HG02610 (cell line): ENCODE measurements at regions not wholly inside any gene's neighbourhood (a gene's known extent, or its start where the extent isn't known, plus 50 kb on each side); places are given as distances from the start of the nearest gene placed in this dataset.

Experiments used
- ATAC-seq: cut with Tn5 transposase; IDR thresholded peaks from one replicate; pipeline ENCODE4 v1.9.1; 2021; ENCODE audit warnings: mild to moderate bottlenecking, moderate library complexity; ENCODE audit not compliant: unreplicated experiment

DNA sequence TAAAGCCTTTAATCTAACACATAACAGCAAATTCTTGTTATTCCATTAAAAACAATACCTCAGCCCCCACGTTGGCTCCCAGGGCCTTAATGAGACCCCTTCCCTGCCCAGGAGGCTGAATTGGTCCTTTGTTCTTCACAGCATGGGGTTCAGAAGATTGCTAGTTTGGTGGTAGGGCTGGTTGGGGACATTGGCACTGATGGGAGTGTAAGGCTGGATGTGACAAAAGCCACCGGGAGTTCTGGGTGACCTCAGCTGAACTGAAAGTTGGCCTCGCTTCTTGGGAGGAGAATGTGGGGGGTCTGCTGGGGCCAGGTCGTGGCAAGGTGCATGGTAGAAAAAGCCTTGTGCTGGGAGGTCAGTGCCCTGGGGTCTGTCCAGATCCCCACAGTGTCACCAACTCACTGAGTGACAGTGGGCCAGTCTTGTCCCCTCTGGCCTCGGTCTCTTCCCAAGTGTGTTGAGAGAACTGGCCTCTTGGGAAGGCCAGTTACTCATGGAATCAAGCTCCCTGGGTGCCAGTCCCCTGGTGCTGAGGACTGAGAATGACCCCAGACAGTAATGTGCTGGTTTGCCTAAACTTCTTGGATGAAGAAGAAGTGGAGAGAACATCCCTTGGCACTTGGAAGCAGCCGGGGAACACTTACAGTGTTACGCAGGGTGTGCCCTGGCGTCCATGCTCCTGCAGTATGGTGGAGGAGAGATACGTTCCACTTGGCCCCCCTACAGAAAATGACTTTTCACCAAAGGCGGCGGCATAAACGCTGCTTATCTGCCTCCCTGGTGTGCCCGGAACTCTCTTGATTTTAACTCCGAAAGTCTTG is 283.7 kb upstream of the RTL1 start:
- no peak for ATAC-seq

DNA sequence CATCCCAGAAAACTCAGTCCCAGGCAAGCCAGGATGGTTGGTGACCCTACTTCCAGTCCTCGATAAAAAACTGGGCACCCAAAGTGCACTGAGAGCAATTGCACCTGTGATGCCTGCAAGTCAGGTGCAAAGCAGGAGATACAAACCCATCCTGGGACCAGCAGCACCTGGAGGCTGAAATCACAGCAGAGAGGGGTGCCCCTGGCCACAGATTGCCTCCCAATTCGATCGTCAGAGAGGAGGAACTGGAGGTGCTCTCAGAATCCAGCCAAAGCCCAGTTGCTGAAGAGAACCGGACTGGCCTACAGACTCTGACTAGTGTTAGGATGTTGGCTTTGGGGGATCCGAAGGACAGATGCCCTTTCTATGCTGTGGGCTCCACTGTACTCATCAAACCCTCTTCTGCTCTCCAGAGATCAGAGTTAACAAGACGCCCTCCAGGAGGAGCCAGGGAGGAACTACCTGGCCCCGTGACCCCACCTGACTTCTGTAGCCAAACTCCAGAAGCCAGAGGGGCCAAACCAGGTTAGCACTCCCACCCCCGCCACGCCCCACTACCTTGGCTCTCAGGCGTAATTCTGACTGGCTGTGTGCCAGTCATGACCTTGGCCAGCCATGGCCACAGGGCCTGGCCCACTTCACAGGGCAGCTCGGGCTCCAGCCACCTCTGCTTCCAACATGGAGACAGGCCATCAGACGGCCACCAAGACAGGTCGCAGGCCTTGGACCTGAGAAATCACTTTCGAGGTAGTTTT is 284.5 kb upstream of the RTL1 start:
- ATAC-seq, result no peak

DNA sequence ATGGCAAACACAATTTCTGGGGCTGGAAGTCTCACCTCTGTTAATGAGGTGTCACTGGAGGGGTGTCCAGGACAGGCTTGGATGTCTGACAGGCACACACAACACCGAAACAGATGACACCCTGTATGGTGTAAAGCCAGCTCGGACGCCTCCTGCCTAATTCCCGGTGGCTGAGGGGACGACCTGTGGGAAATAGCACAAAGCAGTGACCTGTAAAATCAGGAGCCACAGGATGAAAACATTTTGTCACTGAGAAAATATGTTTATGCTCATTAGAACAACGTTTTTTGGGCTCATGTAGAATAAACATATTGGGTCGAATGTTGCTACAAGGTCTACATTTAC is 285.0 kb upstream of the RTL1 start:
- no peak for ATAC-seq

DNA sequence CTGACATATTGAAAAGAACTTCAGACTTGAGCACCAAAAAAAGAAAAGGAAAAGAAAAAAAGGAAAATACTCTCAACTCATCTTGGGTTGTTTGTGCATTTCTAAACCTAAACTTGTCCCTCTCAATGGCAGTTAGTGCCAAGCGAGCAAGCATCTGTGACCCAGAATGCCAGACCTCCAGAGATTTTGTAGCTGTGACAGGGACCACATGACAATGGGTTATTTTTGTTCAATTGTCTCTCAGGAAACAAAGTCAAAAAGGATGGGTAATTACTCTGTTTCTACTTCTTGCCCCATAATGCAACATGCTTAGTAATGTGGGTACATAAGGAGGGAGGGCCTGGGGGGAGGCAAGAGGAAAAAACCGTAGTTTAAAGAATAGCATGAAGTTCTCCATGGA is 285.7 kb upstream of the RTL1 start:
- no peak for ATAC-seq

DNA sequence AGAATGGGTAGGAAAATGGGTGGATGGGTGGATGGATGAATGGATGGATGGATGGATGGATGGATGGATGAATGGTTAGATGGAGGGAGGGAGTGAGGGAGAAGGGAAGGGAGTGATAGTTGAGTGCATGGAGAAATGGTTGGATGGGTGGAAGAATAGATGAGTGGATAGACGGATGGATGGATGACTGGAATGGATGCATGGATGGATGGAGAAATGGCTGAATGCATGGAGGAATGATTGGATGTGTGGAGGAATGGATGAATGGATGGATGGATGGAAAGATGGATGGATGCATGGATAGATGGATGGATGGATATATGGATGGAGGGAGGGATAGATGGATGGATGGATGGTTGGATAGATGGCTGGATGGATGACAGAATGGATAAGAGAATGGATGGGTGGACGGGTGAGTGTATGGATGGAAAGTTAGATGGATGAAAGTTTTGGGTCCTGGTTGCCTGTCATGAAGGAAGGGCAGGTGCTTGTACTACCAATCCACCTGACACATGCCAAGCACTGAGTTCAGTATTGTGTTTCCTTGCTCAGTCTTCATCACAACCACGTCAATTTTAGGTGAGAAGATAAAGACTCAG is 286.5 kb upstream of the RTL1 start:
- ATAC-seq, result no peak

DNA sequence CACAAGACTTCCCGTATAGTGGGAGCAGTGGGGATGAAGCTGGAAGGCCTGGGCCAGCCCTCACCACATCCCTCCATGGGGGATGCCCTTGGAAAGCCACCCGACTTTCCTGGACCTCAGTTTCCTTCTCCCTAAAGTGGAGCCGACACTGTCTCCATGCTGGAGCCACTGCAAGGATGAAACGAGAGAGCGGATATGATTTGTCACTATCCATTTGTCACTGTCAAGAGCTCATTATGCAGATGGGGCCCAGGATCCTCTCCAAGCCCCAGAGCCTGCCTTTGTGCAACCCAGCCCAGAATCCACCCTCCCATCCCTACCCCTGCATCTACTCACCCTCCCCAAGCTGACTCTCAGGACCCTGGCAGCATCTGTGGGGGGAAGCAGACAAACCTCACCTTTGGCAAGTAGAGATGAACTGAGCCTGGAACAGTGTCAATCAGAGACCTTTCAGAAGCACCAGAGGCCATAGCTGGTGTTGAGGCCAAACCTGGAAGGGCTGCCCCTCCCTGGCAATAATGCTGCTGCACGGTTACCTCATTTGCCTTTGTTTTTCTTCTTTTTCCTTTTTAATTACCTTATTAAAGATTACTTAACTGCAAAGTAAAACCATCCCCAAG is 287.7 kb upstream of the RTL1 start:
- no peak for ATAC-seq

DNA sequence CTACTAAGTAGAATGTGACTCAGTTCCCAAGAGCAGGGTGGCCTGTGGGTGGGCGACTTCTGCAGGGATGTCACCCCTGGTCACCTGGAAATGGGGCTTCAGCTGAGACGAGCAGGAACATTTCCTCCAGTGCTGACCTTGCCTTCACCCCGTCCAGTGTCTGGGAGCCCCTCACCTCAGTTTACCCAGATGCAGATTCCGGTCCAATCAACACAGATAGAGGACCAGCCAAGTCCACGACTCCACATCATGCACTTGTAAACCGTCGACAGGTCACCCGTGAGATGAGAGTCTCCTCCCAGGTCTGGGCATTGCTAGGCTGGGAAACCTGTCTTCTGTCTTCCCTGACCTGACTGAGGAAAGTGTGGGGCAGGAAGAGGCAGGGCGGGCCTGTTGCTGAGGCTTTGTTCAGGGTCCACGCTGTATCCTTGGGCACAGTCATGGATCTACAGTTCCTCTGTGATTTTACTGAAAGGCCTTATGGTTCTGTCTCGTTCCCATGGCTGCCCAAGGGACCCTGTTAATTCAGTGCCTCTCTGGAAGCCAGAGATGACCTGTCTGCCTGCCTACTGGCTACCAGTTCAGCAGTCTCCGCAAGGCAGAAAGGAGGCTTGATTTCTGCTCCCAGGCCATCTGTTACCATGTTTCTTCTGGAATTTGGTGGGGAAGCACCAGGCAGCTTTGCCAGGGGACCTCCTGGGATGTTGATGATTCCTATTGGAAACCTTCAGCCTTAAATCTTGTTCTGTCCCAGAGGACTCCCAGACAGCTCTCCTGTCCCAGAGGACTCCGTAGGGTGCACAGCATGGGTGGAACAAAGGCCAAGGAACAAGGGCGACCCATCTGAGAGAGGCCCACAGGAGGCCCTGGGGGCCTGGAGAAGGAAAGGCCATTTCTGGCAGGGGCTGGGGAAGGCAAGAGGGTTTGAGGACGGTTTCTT is 288.5 kb upstream of the RTL1 start:
- no peak for ATAC-seq

DNA sequence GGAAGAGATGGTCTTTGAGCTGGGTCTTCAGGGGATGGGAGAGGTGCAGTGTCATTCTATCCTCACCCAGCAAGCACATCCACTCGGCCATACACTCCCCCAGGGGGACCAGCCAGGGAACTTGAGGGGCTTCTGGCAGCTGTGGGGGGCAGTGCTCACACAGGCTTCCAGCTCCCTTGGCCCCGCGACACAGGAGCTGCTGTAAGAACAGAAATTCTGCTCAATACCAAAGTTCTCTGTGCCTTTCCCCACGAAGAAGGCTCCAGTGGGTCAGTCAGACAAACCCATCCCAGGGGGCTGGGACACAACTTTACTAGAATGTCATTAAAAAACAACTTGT is 289.1 kb upstream of the RTL1 start:
- ATAC-seq, result no peak

DNA sequence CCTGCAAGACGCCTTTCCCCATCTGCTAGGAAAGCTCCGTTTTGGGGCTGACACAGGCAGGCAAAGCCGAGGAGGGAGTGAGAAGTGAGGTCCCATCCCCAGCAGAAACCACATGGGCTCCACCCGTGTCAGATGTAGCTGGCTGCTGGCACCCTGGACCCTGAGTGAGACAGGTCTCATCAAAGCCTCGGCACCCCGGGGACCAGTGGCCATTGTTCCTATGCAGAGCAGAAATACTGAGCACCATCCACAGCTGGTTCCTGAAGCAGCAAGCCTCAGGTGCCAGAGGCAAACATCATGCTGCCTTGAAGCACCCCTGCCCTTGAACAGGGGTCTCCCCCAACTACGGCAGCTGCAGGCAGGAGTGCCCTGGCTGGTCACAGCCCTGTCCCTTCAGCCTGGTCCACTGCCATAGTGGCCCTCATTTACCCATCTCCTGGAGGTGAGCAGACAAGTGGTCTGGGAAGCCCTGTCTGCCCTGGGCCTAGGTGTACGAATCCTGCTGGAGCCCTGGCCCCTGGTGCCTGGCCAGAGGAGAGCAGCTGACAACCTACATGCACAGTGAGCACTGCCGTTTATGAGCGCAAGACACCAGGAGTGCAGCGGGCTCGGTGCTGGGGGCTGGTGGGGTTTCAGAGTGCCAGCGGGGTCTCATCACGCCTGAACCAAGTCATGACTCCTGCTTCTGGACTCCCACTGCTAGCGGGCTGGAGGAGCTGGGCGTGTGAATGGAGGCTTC is 289.8 kb upstream of the RTL1 start:
- no peak for ATAC-seq

DNA sequence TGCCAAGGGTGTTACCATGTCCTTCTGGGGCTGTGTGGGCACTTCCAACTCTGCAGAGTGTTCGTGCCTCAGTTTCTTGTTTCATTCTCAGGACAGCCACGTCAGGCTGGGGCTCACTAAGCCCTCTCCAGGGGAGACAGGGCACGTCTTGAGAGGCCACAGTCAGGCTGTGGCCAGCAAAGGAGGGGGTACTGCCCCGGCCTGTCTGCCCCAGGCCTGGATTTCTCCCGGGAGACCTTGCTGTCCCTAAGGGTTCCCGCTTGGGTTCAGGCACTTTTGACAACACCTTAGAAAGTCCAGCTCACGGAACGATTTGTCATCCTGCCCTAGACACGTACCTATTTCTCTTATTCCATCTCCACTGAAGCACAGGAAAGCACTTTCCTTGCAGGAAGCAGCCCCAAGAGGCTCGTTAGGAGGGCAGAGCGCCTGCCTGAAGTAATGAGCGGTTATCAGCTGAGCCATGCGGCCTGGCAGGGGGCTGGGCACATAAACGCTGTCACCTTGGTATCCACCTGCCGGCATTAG is 290.4 kb upstream of the RTL1 start:
- no peak for ATAC-seq

DNA sequence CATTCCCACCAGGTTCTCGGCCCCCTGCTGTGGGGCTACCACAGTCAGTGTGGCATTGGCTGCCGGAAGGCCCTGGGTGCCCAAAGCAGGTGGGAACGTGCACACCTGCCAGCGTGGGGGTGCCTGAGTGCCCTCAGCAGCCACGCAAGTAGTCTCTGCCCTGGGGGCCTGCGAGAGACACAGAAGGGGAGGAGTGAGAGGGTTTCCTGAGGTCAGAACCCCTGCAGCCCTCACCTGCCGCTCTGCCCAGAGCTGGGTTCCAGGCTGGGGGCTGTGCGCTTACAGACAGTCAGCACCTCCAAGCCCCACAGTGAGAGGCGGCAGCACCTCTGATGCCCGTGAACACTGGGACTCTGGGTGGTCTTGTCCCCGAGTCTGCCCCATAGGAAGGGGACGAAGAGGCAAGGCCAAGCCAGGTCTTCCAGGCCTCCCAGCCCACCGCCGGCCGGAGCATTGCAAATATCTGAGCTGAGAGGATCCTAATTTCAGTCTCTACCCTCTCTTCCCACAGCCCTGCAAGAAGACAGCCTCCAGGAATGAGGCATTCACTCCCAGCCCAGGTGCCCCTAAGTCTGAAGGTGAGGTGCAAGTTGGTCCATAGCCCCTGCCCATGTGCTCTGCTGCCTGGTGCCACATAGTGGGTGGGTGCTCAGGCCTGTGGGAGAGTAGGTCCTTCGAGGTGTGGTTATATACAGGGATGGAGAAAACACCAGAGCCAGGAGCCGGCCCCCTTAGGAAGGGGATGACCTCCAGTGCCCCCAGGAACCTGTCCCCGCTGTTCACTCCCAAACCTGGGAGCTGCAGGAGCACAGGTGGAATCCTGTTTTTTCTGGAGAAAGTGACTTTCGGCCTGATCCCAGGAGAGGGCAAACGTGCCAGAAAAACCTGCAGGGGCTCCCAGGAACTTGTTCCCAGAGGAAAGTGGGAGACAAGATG is 291.1 kb upstream of the RTL1 start:
- no peak for ATAC-seq

DNA sequence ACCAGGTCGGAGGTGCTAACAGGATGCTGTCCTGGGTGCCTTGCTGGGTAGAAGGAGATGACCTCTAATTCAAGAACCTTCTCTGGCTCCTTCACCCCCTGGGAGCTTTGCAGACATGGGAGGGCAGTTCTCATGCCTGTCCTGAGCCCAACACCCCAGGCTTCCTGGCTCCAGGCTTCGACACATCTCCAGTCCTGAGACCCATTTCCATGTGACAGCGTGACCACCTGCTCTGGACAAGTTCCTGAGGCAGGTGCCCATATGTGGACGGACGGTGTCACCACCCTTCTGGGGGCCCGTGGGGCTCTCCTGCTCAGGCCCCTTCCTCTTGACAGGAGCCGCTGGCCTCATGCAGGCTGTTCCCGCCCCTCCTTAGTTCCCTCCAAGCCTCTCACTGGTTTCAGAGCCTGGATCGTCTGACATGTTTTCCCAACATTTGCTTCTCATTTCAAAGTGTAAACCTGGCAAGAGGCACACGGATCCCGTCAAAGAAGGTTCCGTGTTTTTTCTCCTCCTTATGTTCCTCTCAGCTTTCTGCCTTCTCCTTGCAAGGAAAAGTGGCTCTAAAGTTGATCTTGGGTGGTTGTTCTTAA is 291.9 kb upstream of the RTL1 start:
- no peak for ATAC-seq

DNA sequence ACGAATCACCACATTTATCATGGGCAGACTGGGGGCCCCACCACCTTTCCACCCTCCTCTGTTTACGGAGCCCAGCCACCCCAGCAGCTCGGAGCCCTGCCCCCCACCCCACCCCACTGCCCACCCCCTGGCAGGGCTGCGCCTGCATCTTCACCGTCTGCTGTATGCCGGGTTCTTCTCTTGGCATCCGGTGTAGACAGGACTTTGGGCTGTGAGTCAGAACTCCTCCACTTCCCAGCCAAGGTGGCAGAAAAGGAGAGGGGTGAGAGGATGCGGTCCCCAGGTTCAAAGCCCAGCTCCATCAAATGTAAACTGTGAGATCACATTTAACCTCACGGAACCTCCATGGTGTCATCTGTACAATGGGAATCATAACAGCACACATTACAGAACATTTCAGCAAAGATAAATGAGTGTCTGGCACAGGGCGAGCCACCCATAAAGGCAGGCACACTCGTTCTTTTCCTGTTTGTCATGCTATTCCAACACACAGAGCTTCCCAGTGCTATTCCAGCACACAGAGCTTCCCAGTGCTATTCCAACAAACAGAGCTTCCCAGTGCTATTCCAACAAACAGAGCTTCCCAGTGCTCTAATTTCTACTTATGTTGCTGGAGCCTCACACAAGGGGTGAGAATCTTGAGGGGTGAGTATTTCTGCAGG is 292.7 kb upstream of the RTL1 start:
- ATAC-seq, result no peak

DNA sequence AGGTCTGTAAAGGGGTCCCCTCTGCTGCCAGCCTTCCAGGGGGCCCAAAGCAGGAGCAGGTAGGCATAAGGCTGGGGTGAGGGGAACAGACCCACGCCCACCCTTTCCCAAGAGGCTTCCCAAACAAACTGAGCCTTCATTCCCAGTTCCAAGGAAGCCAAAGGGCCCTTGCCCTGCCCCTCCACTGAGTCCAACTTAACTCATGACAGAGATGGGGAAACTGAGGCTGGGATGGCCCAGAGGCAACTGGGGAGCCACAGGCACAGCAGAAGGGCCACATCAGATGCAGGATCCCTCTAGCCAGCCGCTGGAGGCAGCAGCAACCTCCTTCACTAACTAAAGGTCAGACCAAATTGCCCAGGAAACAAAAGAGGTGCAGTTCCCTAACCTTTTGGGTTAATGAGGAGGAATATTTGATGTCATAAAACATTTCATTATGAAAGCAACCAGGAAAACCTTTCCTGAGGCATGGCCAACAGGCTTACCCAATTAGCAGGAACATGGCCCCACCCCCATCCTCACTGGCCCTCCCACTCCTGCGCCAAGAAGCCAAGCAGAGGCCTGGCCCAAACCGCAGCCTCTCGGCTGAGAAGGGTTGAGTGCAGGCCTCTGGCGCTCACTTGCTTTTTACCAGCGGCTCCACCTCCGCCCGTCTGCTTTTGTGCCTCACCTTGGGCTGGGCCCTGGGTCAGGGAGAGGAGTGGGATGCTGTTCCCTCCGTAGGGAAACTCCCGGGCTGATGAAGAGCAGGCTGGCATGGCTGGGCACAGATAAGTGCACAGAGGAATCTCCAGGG is 293.5 kb upstream of the RTL1 start:
- ATAC-seq, result no peak

DNA sequence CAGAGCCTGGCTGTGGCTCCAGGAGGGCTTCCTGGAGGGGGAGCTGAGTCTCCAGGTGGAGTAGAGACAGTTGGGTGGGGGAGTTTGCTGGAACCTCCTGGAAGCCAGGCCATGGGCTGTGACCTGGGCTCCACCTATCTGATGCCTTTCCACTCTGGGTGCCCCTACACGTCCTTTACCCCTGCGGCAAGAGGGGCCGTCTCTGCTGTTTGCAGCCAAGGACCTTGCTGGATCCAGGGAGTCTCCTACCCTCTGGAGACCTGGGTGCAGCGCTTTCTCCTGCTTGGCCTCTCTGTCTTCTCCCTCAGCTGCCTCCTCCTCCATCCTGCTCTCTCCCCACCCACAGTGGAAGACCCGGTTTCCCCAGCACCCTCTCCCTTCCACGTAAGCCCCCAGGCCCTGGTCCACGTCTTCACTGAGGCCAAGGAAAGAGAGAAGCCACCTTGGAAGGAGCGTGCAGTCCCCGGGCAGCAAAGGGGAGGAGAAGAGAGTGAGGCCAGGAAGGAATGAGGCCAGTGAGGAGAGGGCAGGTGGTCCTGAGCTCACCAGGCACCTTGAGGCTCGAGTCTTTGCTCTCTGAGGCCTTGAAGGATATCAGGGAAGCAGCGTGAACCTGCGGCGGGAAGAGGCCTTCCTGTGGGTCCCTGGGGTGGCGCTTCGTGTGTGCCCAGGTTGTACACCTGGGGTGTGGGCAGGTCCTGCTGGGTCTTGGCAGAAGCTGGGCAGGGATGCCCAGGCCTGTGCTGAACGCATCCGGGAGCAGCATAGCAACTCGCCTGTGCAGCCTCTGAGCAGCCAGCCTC is 294.3 kb upstream of the RTL1 start:
- ATAC-seq, result no peak

DNA sequence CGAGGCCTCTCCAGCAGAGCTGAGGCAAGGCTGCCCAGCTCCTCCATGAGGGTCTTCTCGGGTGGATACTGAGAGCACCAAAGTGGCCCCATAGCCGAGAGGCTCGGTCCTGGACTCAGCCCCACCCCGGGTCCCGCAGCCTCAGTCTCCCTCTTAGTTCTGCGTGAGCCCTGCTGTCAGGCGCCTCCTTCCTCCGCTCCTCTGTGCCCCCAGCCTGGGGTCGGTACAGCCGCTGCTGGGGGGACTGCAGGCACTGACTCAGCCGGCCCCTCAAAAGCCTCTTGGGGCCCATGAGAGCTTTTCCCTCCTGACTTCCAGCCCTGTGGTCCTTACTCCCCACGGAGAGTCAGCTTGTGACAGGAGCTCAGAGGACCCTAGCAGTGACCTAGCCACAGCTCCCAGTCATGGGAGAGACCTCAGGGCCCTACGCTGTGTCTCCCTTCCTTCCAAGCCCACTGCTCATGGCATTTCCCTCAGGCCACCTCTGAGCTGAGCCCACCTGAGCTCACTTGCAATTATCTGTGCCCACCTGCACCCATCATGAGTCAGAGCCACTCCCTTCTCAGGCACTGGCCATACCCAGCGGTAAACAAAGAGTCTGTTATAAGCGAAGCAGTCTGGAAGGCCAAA is 295.0 kb upstream of the RTL1 start:
- no peak for ATAC-seq
